ENCODE measurements at regions not wholly inside any gene's neighbourhood (a gene's known extent, or its start where the extent isn't known, plus 50 kb on each side); places are given as distances from the start of the nearest gene placed in this dataset.

DNA sequence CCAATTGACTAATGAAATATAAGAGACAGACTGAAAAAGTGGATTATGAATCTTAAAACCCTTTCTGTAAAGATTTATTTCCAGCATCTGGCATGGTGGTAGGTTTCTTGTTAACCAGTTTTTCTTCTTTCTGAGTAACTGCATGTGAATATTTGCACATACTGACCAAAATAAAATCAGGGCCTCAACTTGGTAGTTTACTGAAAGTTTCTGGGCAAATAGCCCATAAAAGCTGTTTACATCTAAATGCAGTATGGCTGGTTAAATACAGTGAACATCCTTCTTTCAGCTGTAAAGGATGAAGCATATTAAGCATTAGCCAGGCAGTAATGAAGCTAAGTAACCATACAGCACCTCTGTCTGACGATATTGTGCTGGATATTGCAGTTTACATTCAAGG lies 83.6 kb upstream of the EYS start:
- intact Hi-C loops (cut with micrococcal nuclease), result no loop called here
- BruUV-seq (replicated peaks), result no TSS peak

DNA sequence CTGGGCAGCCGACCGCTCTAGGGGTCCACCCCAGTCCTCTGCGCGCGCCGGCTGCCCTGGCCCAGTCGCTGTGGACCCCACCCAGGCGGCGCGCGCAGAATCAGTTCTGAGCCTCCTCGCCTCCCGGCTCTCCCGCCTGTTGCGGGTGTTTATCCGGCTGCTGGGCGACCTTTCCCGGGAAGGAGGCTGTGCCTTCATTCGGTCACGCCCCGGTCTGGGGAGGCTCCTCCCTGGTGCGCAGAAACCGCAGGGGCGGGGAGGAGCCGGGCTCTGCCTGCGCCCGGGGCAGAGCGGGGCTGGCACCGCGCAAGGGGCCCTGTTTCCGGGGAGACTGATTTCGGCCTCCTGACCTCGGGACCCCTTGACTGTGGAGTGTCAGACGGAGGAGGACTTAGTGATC lies 80.8 kb upstream of the EYS start:
- DNase-seq (no peak), ATAC-seq (no peak)
- Histone ChIP-seq H3K9me3 (ENCODE audit: low read length) (no peaks in the 10 kb centered on the region), H3K27ac (ENCODE audit: low read length) (no peak overlapping the region), H2AFZ (ENCODE audit: low read length) (no peak overlapping the region), H3F3A (ENCODE audit: low read length, unreplicated experiment) (no peaks in the 10 kb centered on the region), H3K4me2 (ENCODE audit: low read length) (no peak overlapping the region), H3K9ac (ENCODE audit: low read length) (no peak overlapping the region), H3K4me3 (ENCODE audit: low read length) (no peak overlapping the region), H3K27me3 (ENCODE audit: low read length) (no peaks in the 10 kb centered on the region), H3K9me2 (replicated peaks; ENCODE audit: low read length) (no peaks in the 10 kb centered on the region), H3K79me2 (ENCODE audit: low read length) (no peaks in the 10 kb centered on the region), H3K4me1 (ENCODE audit: insufficient read depth, low read length) (no peaks in the 10 kb centered on the region), H3K36me3 (ENCODE audit: low read depth, low read length) (no peaks in the 10 kb centered on the region), H4K20me1 (ENCODE audit: low read length) (no peaks in the 10 kb centered on the region)
- TF ChIP-seq EZH2 (IDR thresholded peaks at IDR 0.05; ENCODE audit: low read length, unreplicated experiment) (no peak), EZH2phosphoT487 (IDR thresholded peaks at IDR 0.05; ENCODE audit: borderline replicate concordance, low read length) (no peak), CTCF (conservative IDR thresholded peaks at IDR 0.05; ENCODE audit: low read depth, low read length) (no peak)
- POLR2A ChIA-PET (ENCODE audit: unreplicated experiment), result no interaction called here
- intact Hi-C loops (cut with micrococcal nuclease), result no loop called here
- CTCF ChIA-PET, result no interaction called here
- BruUV-seq (replicated peaks), result no TSS peak

More for the DNA sequence above, 83.6 kb upstream of the EYS start:
- H3K79me2 ChIP-seq (ENCODE audit: low read length), result no peaks in the 10 kb centered on the region
- peak; percentile 10 for DNase-seq
- no peak for TF ChIP-seq EZH2phosphoT487 (IDR thresholded peaks at IDR 0.05; ENCODE audit: borderline replicate concordance, low read length)
- no peak for TF ChIP-seq CTCF (conservative IDR thresholded peaks at IDR 0.05; ENCODE audit: low read depth, low read length)
- TF ChIP-seq EZH2 (IDR thresholded peaks at IDR 0.05; ENCODE audit: low read length, unreplicated experiment), result no peak
- H3K4me3 ChIP-seq (ENCODE audit: low read length), result no peak overlapping the region
- H3K27me3 ChIP-seq (ENCODE audit: low read length), result no peaks in the 10 kb centered on the region
- no peaks in the 10 kb centered on the region for H3K9me2 ChIP-seq (replicated peaks; ENCODE audit: low read length)
- CTCF ChIA-PET, result no interaction called here
- POLR2A ChIA-PET (ENCODE audit: unreplicated experiment), result no interaction called here
- no peaks in the 10 kb centered on the region for H3K36me3 ChIP-seq (ENCODE audit: low read depth, low read length)
- no peak overlapping the region for H3K27ac ChIP-seq (ENCODE audit: low read length)
- no peak for ATAC-seq
- H4K20me1 ChIP-seq (ENCODE audit: low read length), result no peaks in the 10 kb centered on the region
- no peak overlapping the region for H3K9ac ChIP-seq (ENCODE audit: low read length)
- no peak overlapping the region for H3K4me2 ChIP-seq (ENCODE audit: low read length)
- H3K4me1 ChIP-seq (ENCODE audit: insufficient read depth, low read length), result no peaks in the 10 kb centered on the region
- no peak overlapping the region for H2AFZ ChIP-seq (ENCODE audit: low read length)
- H3F3A ChIP-seq (ENCODE audit: low read length, unreplicated experiment), result no peaks in the 10 kb centered on the region
- H3K9me3 ChIP-seq (ENCODE audit: low read length), result no peaks in the 10 kb centered on the region

GRCh38 chr6:65786815-65787214 lies 79.8 kb upstream of the EYS start:
- POLR2A ChIA-PET (ENCODE audit: unreplicated experiment), result no interaction called here
- intact Hi-C loops (cut with micrococcal nuclease), result no loop called here
- ATAC-seq (no peak), DNase-seq (no peak)
- no peak overlapping the region for H3K4me2 ChIP-seq (ENCODE audit: low read length)
- CTCF ChIA-PET, result no interaction called here
- no peak overlapping the region for H3K9ac ChIP-seq (ENCODE audit: low read length)
- TF ChIP-seq CTCF (conservative IDR thresholded peaks at IDR 0.05; ENCODE audit: low read depth, low read length) (no peak), EZH2 (IDR thresholded peaks at IDR 0.05; ENCODE audit: low read length, unreplicated experiment) (no peak), EZH2phosphoT487 (IDR thresholded peaks at IDR 0.05; ENCODE audit: borderline replicate concordance, low read length) (no peak)
- H3K27ac ChIP-seq (ENCODE audit: low read length), result no peak overlapping the region
- H3K36me3 ChIP-seq (ENCODE audit: low read depth, low read length), result no peaks in the 10 kb centered on the region
- H3F3A ChIP-seq (ENCODE audit: low read length, unreplicated experiment), result no peaks in the 10 kb centered on the region
- no peaks in the 10 kb centered on the region for H3K9me3 ChIP-seq (ENCODE audit: low read length)
- no peaks in the 10 kb centered on the region for H3K79me2 ChIP-seq (ENCODE audit: low read length)
- H3K9me2 ChIP-seq (replicated peaks; ENCODE audit: low read length), result no peaks in the 10 kb centered on the region
- no peaks in the 10 kb centered on the region for H3K27me3 ChIP-seq (ENCODE audit: low read length)
- H3K4me3 ChIP-seq (ENCODE audit: low read length), result no peak overlapping the region
- no peaks in the 10 kb centered on the region for H3K4me1 ChIP-seq (ENCODE audit: insufficient read depth, low read length)
- H2AFZ ChIP-seq (ENCODE audit: low read length), result no peak overlapping the region
- no TSS peak for BruUV-seq (replicated peaks)
- no peaks in the 10 kb centered on the region for H4K20me1 ChIP-seq (ENCODE audit: low read length)
